GM10248 (cell line): ENCODE measurements at regions not wholly inside any gene's neighbourhood (a gene's known extent, or its start where the extent isn't known, plus 50 kb on each side); places are given as distances from the start of the nearest gene placed in this dataset.
"Not testable (repeated sequence)": the region's sequence is repeated elsewhere in the genome, so short reads cannot be mapped to it uniquely, and the experiment has no call there.

Experiments used
- CTCF ChIA-PET: fragments of 300-600 bp; sonication (Branson Sonifier 250); formaldehyde crosslinking; extraction: SDS; loops from one replicate; lab custom pipeline; 2021; ENCODE audit warnings: antibody characterized with exemption; lab: Yijun Ruan, JAX
- POLR2A ChIA-PET: fragments of 350-650 bp; sonication (Branson Sonifier 250); formaldehyde crosslinking; extraction: SDS; loops from one replicate; lab custom pipeline; 2020; ENCODE audit warnings: antibody characterized with exemption; lab: Yijun Ruan, JAX
- DNase-seq: peaks from one replicate; pipeline ENCODE4 v3.0.0; 2012; ENCODE audit errors: extremely low spot score
- CTCF ChIP-seq: IDR thresholded peaks from 2 replicates; pipeline ENCODE4 v1.5.1; 2012; ENCODE audit warnings: mild to moderate bottlenecking, low read depth; ENCODE audit errors: extremely low read depth, missing control alignments, control extremely low read depth

GRCh38 chr6:10313799-10314162, 101.1 kb downstream of the TFAP2A start:
- DNase-seq, result no peak
- ChIA-PET POLR2A (no interaction called here), CTCF (interaction anchor here (1.0 kb wide), 1 partner anchor 14 kb away, joined by 3 read pairs; no protein-coding TSS in a partner anchor)
- TF ChIP-seq CTCF, result no peak

- no peak for DNase-seq
- POLR2A ChIA-PET, result no interaction called here
- TF ChIP-seq CTCF, result no peak
- CTCF ChIA-PET, result no interaction called here
Measured at GRCh38 chr6:10312445-10312844, 102.4 kb downstream of the TFAP2A start.

- CTCF ChIA-PET, DNase-seq, POLR2A ChIA-PET: not testable (repeated sequence)
Measured at GRCh38 chr6:10311546-10312405, 103.1 kb downstream of the TFAP2A start.

- CTCF ChIA-PET, result no interaction called here
- TF ChIP-seq CTCF, result no peak
- no peak for DNase-seq
- POLR2A ChIA-PET, result no interaction called here
Measured at GRCh38 chr6:10310826-10311225, 104.0 kb downstream of the TFAP2A start.

GRCh38 chr6:10310330-10310653, 104.6 kb downstream of the TFAP2A start:
- no peak for TF ChIP-seq CTCF
- CTCF ChIA-PET, result no interaction called here
- POLR2A ChIA-PET, result no interaction called here
- DNase-seq, result no peak

DNA sequence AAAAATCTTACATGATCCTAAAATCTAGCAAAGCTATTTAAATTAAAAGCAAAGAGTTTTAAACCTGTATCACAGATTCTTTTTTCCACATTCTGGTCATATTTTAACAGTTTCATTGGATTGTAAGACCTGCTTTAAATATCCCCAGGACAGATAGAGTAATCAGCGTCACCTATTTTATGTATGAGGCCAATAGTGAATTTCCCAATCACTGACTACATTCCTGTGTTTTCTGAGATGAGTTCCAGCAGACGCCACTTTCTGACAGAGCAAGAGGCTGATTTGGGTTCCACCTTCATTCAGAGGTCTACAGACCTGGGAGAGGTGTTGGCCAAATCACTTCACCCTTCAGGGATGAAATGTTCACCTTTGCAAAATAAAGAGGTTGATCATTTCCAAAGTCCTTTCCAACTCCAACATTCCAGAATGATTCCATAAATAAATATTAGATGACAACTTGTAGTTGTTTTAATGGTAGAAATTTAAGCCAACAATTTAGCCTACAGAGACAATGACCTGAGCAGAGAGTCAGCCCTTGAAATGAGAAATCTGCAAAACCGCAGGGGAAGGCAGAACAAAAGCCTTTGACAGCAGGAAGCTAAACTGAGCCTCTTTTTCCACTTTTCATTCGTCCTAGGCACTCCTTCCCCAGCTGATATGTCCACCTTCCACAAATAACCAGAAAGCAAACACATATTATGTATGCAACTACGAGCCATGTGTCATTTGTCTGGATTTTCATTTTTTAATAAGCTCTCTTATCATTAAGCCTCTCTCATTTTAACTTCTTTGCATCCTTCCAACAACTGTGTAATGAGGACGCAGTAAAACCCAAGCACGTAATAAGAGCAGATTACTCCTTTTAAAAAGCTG, 105.2 kb downstream of the TFAP2A start:
- DNase-seq, result no peak
- CTCF ChIA-PET, result no interaction called here

More for the DNA sequence above, 105.2 kb downstream of the TFAP2A start:
- POLR2A ChIA-PET, result no interaction called here
- TF ChIP-seq CTCF, result no peak
